Prostate gland (tissue), 2 donors: ENCODE measurements at regions not wholly inside any gene's neighbourhood (a gene's known extent, or its start where the extent isn't known, plus 50 kb on each side); places are given as distances from the start of the nearest gene placed in this dataset.

ENCODE experiments used
- DNase-seq: peaks from one replicate; pipeline ENCODE4 v3.0.0-alpha.2; 2019; ENCODE audit warnings: low spot score
- H3K27ac ChIP-seq, 2 donors: fragments of 200-600 bp; sonication (generic); 2 replicates each; pipeline ENCODE4 v1.5.1; 2017 to 2019
- H3K27me3 ChIP-seq: fragments of 200-600 bp; sonication (generic); replicated peaks from 2 replicates; pipeline ENCODE4 v1.5.1; 2019; ENCODE audit not compliant: insufficient read depth
- H3K36me3 ChIP-seq, 2 donors: fragments of 200-600 bp; sonication (generic); 1 replicate in 1 of 2; 2 replicates in 1 of 2; pipeline versions ENCODE4 v1.5.1 to v1.8.1; 2017 to 2019
- H3K4me1 ChIP-seq: fragments of 200-600 bp; sonication (generic); replicated peaks from 2 replicates; pipeline ENCODE4 v1.5.1; 2019
- H3K4me3 ChIP-seq, 2 donors: fragments of 200-600 bp; sonication (generic); 2 replicates each; pipeline ENCODE4 v1.5.1; 2017 to 2019
- H3K9me3 ChIP-seq: fragments of 200-600 bp; sonication (generic); 2 replicates; pipeline ENCODE4 v1.5.1; 2017
- POLR2A ChIP-seq: fragments of 450-650 bp; IDR thresholded peaks from one replicate; pipeline ENCODE4 v1.6.1; 2016; ENCODE audit warnings: antibody characterized with exemption, mild to moderate bottlenecking
- POLR2AphosphoS5 ChIP-seq: sonication (generic); formaldehyde crosslinking; IDR thresholded peaks from one replicate; pipeline ENCODE4 v1.6.1; 2017; ENCODE audit warnings: antibody characterized with exemption
- WGBS: methylation state at CpG from one replicate; pipeline ENCODE4 v1.1.5; 2018; 5-methylcytosine and 5-hydroxymethylcytosine counted together
- intact Hi-C: fragments of 100-400 bp; cut with DNase I; formaldehyde crosslinking; loops from one replicate; pipeline ENCODE4 v1.14.2; 2022
- TF ChIP-seq, protein P1 (sequence below), 4 experiments: fragments of 200-600 bp in 2 of 4; fragments of 450-650 bp in 2 of 4; sonication (generic) in 2 of 4; IDR thresholded peaks; 1 replicate in 3 of 4; 2 replicates in 1 of 4; pipeline ENCODE4 v1.5.1; 2016 to 2019; ENCODE audit warnings: antibody characterized with exemption in 4 of 4, mild to moderate bottlenecking in 2 of 4, moderate library complexity in 2 of 4

DNA sequence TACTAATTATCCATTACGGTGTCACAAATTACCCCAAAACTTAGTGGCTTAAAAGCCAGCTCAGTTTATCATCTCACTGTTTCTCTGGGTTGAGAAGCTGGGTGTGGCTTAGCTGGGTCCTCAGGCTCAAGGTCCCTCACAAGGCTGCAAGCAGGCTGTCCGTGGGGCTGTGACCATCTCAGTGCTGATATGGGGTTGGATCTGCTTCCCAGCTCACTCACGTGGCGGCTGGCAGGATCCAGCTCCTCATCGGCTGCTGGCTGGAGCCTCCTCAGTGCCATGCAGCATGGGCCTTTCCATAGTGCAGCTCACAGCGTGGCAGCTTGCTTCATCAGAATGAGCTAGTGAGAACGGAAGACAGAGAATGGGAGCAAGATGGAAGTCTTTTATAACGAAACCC lies 128.5 kb upstream of the CPEB4 start:
- Histone ChIP-seq H3K36me3 (no peaks in the 10 kb centered on the region), H3K9me3 (no peaks in the 10 kb centered on the region), H3K4me1 (no peaks in the 10 kb centered on the region), H3K27me3 (no peaks in the 10 kb centered on the region), H3K27ac (no peak overlapping the region), H3K4me3 (no peak overlapping the region)
- intact Hi-C loops = loop anchor here (10.0 kb wide), 1 partner anchor 125 kb away; the partner anchor contains the start of gene CPEB4
- DNase-seq = no peak
- TF ChIP-seq POLR2A (no peak), POLR2AphosphoS5 (no peak)
- TF ChIP-seq, protein P1, sequence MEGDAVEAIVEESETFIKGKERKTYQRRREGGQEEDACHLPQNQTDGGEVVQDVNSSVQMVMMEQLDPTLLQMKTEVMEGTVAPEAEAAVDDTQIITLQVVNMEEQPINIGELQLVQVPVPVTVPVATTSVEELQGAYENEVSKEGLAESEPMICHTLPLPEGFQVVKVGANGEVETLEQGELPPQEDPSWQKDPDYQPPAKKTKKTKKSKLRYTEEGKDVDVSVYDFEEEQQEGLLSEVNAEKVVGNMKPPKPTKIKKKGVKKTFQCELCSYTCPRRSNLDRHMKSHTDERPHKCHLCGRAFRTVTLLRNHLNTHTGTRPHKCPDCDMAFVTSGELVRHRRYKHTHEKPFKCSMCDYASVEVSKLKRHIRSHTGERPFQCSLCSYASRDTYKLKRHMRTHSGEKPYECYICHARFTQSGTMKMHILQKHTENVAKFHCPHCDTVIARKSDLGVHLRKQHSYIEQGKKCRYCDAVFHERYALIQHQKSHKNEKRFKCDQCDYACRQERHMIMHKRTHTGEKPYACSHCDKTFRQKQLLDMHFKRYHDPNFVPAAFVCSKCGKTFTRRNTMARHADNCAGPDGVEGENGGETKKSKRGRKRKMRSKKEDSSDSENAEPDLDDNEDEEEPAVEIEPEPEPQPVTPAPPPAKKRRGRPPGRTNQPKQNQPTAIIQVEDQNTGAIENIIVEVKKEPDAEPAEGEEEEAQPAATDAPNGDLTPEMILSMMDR (IDR thresholded peaks at IDR 0.05) = no peak
- 95% methylated on average over 8 of the region's 8 CpGs for WGBS

- WGBS = 92% methylated on average over 5 of the region's 5 CpGs
- H3K27ac ChIP-seq = no peak overlapping the region
- no peaks in the 10 kb centered on the region for H3K4me1 ChIP-seq
- no peaks in the 10 kb centered on the region for H3K9me3 ChIP-seq
- intact Hi-C loops = loop anchor here (10.0 kb wide), 1 partner anchor 124 kb away; the partner anchor contains the start of gene CPEB4
- TF ChIP-seq, protein P1 (IDR thresholded peaks at IDR 0.05) = no peak
- TF ChIP-seq POLR2A (no peak), POLR2AphosphoS5 (no peak)
- H3K27me3 ChIP-seq = no peaks in the 10 kb centered on the region
- H3K36me3 ChIP-seq = no peaks in the 10 kb centered on the region
- no peak for DNase-seq
- no peak overlapping the region for H3K4me3 ChIP-seq
Observed at GRCh38 chr5:173760461-173761177, 127.5 kb upstream of the CPEB4 start.

DNA sequence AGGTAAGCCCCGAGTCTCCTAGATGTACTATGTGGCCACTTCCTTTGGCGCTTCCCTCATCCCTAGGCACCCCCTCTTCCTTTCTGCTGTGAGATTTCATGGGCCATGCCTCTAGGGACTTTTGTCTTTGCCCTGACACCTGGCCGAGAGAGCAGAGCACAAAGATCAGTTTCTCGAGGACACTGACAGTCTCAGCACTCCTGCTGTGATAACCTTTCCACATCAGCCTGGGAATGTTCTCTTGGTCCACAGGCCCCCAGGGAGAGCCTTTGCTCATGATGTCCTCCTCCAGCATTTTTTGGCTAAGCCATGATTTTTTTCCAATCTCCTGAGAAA lies 127.0 kb upstream of the CPEB4 start:
- no peaks in the 10 kb centered on the region for H3K27me3 ChIP-seq
- H3K27ac ChIP-seq = no peak overlapping the region
- intact Hi-C loops = loop anchor here (10.0 kb wide), 1 partner anchor 124 kb away; the partner anchor contains the start of gene CPEB4
- H3K4me1 ChIP-seq = no peaks in the 10 kb centered on the region
- DNase-seq = no peak
- H3K36me3 ChIP-seq = no peaks in the 10 kb centered on the region
- no peaks in the 10 kb centered on the region for H3K9me3 ChIP-seq
- H3K4me3 ChIP-seq = no peak overlapping the region
- TF ChIP-seq, protein P1 (IDR thresholded peaks at IDR 0.05) = no peak
- TF ChIP-seq POLR2AphosphoS5 (no peak), POLR2A (no peak)
- 86% methylated on average over 4 of the region's 4 CpGs for WGBS

DNA sequence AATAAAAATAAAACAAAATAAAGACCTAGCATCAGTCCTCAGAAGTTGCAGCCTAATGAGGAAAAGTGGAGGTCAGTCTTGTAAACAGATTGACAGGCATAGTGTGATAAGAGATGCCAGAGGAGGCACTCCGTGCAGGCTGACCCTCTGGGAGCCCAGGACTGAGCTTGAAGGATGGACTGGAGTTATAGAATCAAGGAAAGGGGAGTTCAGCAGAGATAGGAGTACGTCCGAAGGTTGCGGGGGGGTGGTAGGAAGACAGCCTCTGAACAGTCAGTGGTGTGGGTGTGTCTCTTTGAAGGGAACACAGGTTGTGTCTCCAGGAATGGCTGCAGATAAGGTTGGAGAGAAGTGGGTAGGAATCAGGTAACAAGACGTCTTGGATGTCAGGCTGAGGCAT lies 126.1 kb upstream of the CPEB4 start:
- TF ChIP-seq, protein P1 (IDR thresholded peaks at IDR 0.05) = no peak
- TF ChIP-seq POLR2A = no peak
- H3K4me3 ChIP-seq = no peak overlapping the region
- whole genome bisulfite sequencing = 89% methylated on average over 5 of the region's 5 CpGs
- no peaks in the 10 kb centered on the region for H3K36me3 ChIP-seq
- H3K27ac ChIP-seq = no peak overlapping the region
- H3K27me3 ChIP-seq = no peaks in the 10 kb centered on the region
- H3K4me1 ChIP-seq = no peaks in the 10 kb centered on the region
- intact Hi-C loops = loop anchor here (10.0 kb wide), 1 partner anchor 123 kb away; the partner anchor contains the start of gene CPEB4
- H3K9me3 ChIP-seq = no peaks in the 10 kb centered on the region
- no peak for DNase-seq

DNA sequence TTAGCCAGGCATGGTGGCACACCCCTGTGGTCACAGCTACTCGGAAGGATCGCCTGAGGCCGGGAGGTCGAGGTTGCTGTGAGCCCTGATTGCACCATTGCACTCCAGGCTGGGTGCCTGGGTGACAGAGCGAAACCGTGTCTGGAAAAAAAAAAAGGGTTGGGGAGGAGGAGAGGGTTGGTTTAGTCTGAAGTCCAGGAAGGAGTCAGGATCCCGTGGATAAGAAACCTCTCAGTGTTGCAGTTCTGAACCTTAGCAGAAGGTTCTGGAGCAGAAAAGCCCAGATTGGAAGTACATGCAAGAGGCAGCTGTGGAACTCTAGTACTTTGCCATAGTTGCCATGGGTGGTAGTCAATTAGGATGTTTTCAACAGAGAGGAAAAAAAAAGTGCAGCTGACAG lies 125.2 kb upstream of the CPEB4 start:
- TF ChIP-seq POLR2AphosphoS5 = no peak
- no peak for TF ChIP-seq POLR2A
- TF ChIP-seq, protein P1 (IDR thresholded peaks at IDR 0.05) = no peak
- no peak for DNase-seq
- intact Hi-C loops = loop anchor here (10.0 kb wide), 1 partner anchor 122 kb away; the partner anchor contains the start of gene CPEB4
- Histone ChIP-seq H3K4me1 (no peaks in the 10 kb centered on the region), H3K4me3 (no peak overlapping the region), H3K27ac (no peak overlapping the region), H3K9me3 (no peaks in the 10 kb centered on the region), H3K27me3 (no peaks in the 10 kb centered on the region), H3K36me3 (no peaks in the 10 kb centered on the region)
- 87% methylated on average over 7 of the region's 7 CpGs for WGBS
